ENCODE measurements at regions not wholly inside any gene's neighbourhood (a gene's known extent, or its start where the extent isn't known, plus 50 kb on each side); places are given as distances from the start of the nearest gene placed in this dataset.

- TF ChIP-seq CTCF (IDR thresholded peaks at IDR 0.05; ENCODE audit: extremely low read depth, insufficient read depth, missing control alignments), result no peak
- DNase-seq (ENCODE audit: low spot score), result no peak
- in situ Hi-C loops (cut with MboI; ENCODE audit: low pct_unique_long_range_greater_than_20kb, low sequenced_read_pairs, unreplicated experiment), result no loop called here
Measured at GRCh38 chr5:2224689-2225088, 342.0 kb upstream of the IRX4 start.

- in situ Hi-C loops (cut with MboI; ENCODE audit: low pct_unique_long_range_greater_than_20kb, low sequenced_read_pairs, unreplicated experiment), result no loop called here
- no peak for DNase-seq (ENCODE audit: low spot score)
Measured at GRCh38 chr5:2223303-2223702, 340.6 kb upstream of the IRX4 start.

GRCh38 chr5:2222246-2222992 is 339.7 kb upstream of the IRX4 start:
- in situ Hi-C loops (cut with MboI; ENCODE audit: low pct_unique_long_range_greater_than_20kb, low sequenced_read_pairs, unreplicated experiment), result no loop called here
- no peak for TF ChIP-seq CTCF (IDR thresholded peaks at IDR 0.05; ENCODE audit: extremely low read depth, insufficient read depth, missing control alignments)
- no peak for DNase-seq (ENCODE audit: low spot score)

More at GRCh38 chr5:2223303-2223702, 340.6 kb upstream of the IRX4 start:
- TF ChIP-seq CTCF (IDR thresholded peaks at IDR 0.05; ENCODE audit: extremely low read depth, insufficient read depth, missing control alignments), result no peak

GRCh38 chr5:2221450-2221849 is 338.7 kb upstream of the IRX4 start:
- TF ChIP-seq CTCF (IDR thresholded peaks at IDR 0.05; ENCODE audit: extremely low read depth, insufficient read depth, missing control alignments), result no peak

GRCh38 chr5:2220741-2221140 is 338.0 kb upstream of the IRX4 start:
- no peak for TF ChIP-seq CTCF (IDR thresholded peaks at IDR 0.05; ENCODE audit: extremely low read depth, insufficient read depth, missing control alignments)
- in situ Hi-C loops (cut with MboI; ENCODE audit: low pct_unique_long_range_greater_than_20kb, low sequenced_read_pairs, unreplicated experiment), result no loop called here
- no peak for DNase-seq (ENCODE audit: low spot score)

More at GRCh38 chr5:2221450-2221849, 338.7 kb upstream of the IRX4 start:
- in situ Hi-C loops (cut with MboI; ENCODE audit: low pct_unique_long_range_greater_than_20kb, low sequenced_read_pairs, unreplicated experiment), result no loop called here
- DNase-seq (ENCODE audit: low spot score), result no peak

GRCh38 chr5:2219149-2219776 is 336.5 kb upstream of the IRX4 start:
- no peak for TF ChIP-seq CTCF (IDR thresholded peaks at IDR 0.05; ENCODE audit: extremely low read depth, insufficient read depth, missing control alignments)
- in situ Hi-C loops (cut with MboI; ENCODE audit: low pct_unique_long_range_greater_than_20kb, low sequenced_read_pairs, unreplicated experiment), result no loop called here

More at GRCh38 chr5:2219149-2219776, 336.5 kb upstream of the IRX4 start:
- no peak for DNase-seq (ENCODE audit: low spot score)

Data from GM13977 (cell line).